Sigmoid colon (tissue), 6 donors: ENCODE measurements at regions not wholly inside any gene's neighbourhood (a gene's known extent, or its start where the extent isn't known, plus 50 kb on each side); places are given as distances from the start of the nearest gene placed in this dataset.

Source experiments
- DNase-seq: peaks from one replicate; pipeline ENCODE4 v3.0.0-alpha.2; 2019
- H3K27ac ChIP-seq, 4 donors: fragments of 200-600 bp; sonication (generic); one replicate each; pipeline ENCODE4 v1.5.1; 2016 to 2019; ENCODE audit warnings: mild to moderate bottlenecking in 1 of 4
- H3K27me3 ChIP-seq, 3 donors: fragments of 200-600 bp; sonication (generic); one replicate each; pipeline ENCODE4 v1.5.1; 2019; ENCODE audit warnings: mild to moderate bottlenecking in 1 of 3
- H3K36me3 ChIP-seq, 4 donors: fragments of 200-600 bp; sonication (generic); one replicate each; pipeline ENCODE4 v1.5.1; 2016 to 2019
- H3K4me1 ChIP-seq, 4 donors: fragments of 200-600 bp; sonication (generic); one replicate each; pipeline ENCODE4 v1.5.1; 2017 to 2019
- H3K4me3 ChIP-seq, 4 donors: fragments of 200-600 bp; sonication (generic); one replicate each; pipeline ENCODE4 v1.5.1; 2017 to 2019; ENCODE audit warnings: mild to moderate bottlenecking in 2 of 4, moderate library complexity in 1 of 4
- H3K9me3 ChIP-seq, 4 donors: fragments of 200-600 bp in 3 of 4; sonication (generic) in 3 of 4; one replicate each; pipeline versions ENCODE4 v1.5.1 to v1.6.1; 2013 to 2019
- CTCF ChIP-seq, 4 experiments: fragments of 450-650 bp in 3 of 4; fragments of 200-600 bp in 1 of 4; IDR thresholded peaks; one replicate each; pipeline ENCODE4 v1.5.1; 2016 to 2019; ENCODE audit warnings: antibody characterized with exemption in 4 of 4, mild to moderate bottlenecking in 3 of 4, moderate library complexity in 2 of 4
- EP300 ChIP-seq, 4 donors: sonication (generic); formaldehyde crosslinking; IDR thresholded peaks; one replicate each; pipeline ENCODE4 v1.6.1; 2017; ENCODE audit warnings: antibody characterized with exemption in 4 of 4
- POLR2A ChIP-seq, 2 donors: fragments of 450-650 bp; IDR thresholded peaks; one replicate each; pipeline ENCODE4 v1.6.1; 2016; ENCODE audit warnings: antibody characterized with exemption in 2 of 2, mild to moderate bottlenecking in 2 of 2, moderate library complexity in 2 of 2
- POLR2AphosphoS5 ChIP-seq, 4 donors: sonication (generic); formaldehyde crosslinking; IDR thresholded peaks; one replicate each; pipeline ENCODE4 v1.6.1; 2017; ENCODE audit warnings: antibody characterized with exemption in 4 of 4
- WGBS, 2 donors: extraction: QIAGEN DNeasy Blood & Tissue Kit; methylation state at CpG; one replicate each; pipeline ENCODE4 v1.1.7; 2013; 5-methylcytosine and 5-hydroxymethylcytosine counted together
- intact Hi-C: fragments of 100-400 bp; cut with DNase I; formaldehyde crosslinking; loops from one replicate; pipeline ENCODE4 v1.15.1; 2023
- donor health status: healthy with polysubstance abuse.
- donor health status: healthy.

- no peak for TF ChIP-seq CTCF (IDR thresholded peaks at IDR 0.05)
- TF ChIP-seq POLR2AphosphoS5 (IDR thresholded peaks at IDR 0.05) = no peak
- no peak for TF ChIP-seq EP300 (IDR thresholded peaks at IDR 0.05)
- no peak overlapping the region for H3K27ac ChIP-seq
- 70 to 73% methylated on average over 8 of the region's 8 CpGs for WGBS, 2 donors
- intact Hi-C loops = no loop called here
- H3K4me1 ChIP-seq = no peaks in the 10 kb centered on the region
- H3K9me3 ChIP-seq = no peaks in the 10 kb centered on the region
- H3K4me3 ChIP-seq = no peak overlapping the region
- H3K27me3 ChIP-seq = no peaks in the 10 kb centered on the region
- H3K36me3 ChIP-seq = no peaks in the 10 kb centered on the region
- DNase-seq = no peak
These were observed 418.2 kb downstream of the GABRG2 start for GRCh38 chr5:162485666-162486292.

GRCh38 chr5:162487528-162488525 lies 420.3 kb downstream of the GABRG2 start:
- Histone ChIP-seq H3K4me1 (no peaks in the 10 kb centered on the region), H3K36me3 (no peaks in the 10 kb centered on the region), H3K27me3 (no peaks in the 10 kb centered on the region), H3K9me3 (no peaks in the 10 kb centered on the region), H3K4me3 (no peak overlapping the region), H3K27ac (no peak overlapping the region)
- no peak for DNase-seq
- no peak for TF ChIP-seq EP300 (IDR thresholded peaks at IDR 0.05)
- intact Hi-C loops = no loop called here
- 64 to 81% methylated on average over 7 of the region's 7 CpGs for WGBS, 2 donors

GRCh38 chr5:162496100-162496808 lies 428.7 kb downstream of the GABRG2 start:
- no peak overlapping the region for H3K27ac ChIP-seq
- H3K36me3 ChIP-seq = no peaks in the 10 kb centered on the region
- no peak for DNase-seq
- H3K9me3 ChIP-seq = no peaks in the 10 kb centered on the region
- H3K4me3 ChIP-seq = no peak overlapping the region
- 63 to 75% methylated on average over 5 of the region's 5 CpGs for WGBS, 2 donors
- TF ChIP-seq POLR2A (IDR thresholded peaks at IDR 0.05) (no peak), POLR2AphosphoS5 (IDR thresholded peaks at IDR 0.05) (no peak), CTCF (IDR thresholded peaks at IDR 0.05) (no peak), EP300 (IDR thresholded peaks at IDR 0.05) (no peak)
- H3K27me3 ChIP-seq = no peaks in the 10 kb centered on the region
- peaks cover 0 to 8% (median 1%) of the 10 kb centered on the region in 4 donors for H3K4me1 ChIP-seq
- intact Hi-C loops = no loop called here

- Histone ChIP-seq H3K4me1 (peaks cover 0 to 8% (median 1%) of the 10 kb centered on the region in 4 donors), H3K27ac (no peak overlapping the region), H3K27me3 (no peaks in the 10 kb centered on the region), H3K4me3 (no peak overlapping the region), H3K9me3 (no peaks in the 10 kb centered on the region), H3K36me3 (no peaks in the 10 kb centered on the region)
- intact Hi-C loops = no loop called here
- no peak for TF ChIP-seq POLR2A (IDR thresholded peaks at IDR 0.05)
- no peak for DNase-seq
- 66 to 75% methylated on average over 3 of the region's 3 CpGs for WGBS, 2 donors
These were observed 429.9 kb downstream of the GABRG2 start for GRCh38 chr5:162497455-162497854.

GRCh38 chr5:162502780-162503179 lies 435.2 kb downstream of the GABRG2 start:
- H3K27me3 ChIP-seq = no peaks in the 10 kb centered on the region
- H3K4me1 ChIP-seq = no peaks in the 10 kb centered on the region
- no peak overlapping the region for H3K27ac ChIP-seq
- H3K9me3 ChIP-seq = peaks cover 0 to 6% (median 0%) of the 10 kb centered on the region in 4 donors
- no peak for DNase-seq
- no peaks in the 10 kb centered on the region for H3K36me3 ChIP-seq
- TF ChIP-seq CTCF (IDR thresholded peaks at IDR 0.05) (no peak), EP300 (IDR thresholded peaks at IDR 0.05) (no peak), POLR2AphosphoS5 (IDR thresholded peaks at IDR 0.05) (no peak), POLR2A (IDR thresholded peaks at IDR 0.05) (no peak)
- no peak overlapping the region for H3K4me3 ChIP-seq
- 68 to 81% methylated on average over 3 of the region's 3 CpGs for whole genome bisulfite sequencing, 2 donors
- intact Hi-C loops = no loop called here
